ENCODE measurements at regions not wholly inside any gene's neighbourhood (a gene's known extent, or its start where the extent isn't known, plus 50 kb on each side); places are given as distances from the start of the nearest gene placed in this dataset.

DNA sequence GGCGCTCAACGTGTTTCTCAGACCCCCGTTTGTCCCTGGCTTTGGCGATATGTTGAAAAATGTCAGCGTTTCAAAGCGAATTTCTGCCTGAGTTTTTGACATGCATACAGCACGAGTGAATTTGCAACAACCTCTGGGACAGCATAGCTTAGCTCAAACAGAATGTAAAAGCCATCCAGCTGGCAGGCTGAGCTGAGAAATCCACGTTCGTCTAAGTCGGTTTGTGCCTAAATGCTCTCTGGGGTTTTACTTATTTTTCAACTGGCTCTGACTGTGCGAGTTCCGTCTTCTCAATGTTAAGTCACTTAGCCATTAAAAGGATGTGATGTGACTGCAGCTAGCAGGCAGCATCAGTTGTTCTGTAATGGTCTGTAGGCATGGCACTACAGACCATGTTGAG is 243.5 kb upstream of the SLCO3A1 start:
- H3K27ac ChIP-seq (ENCODE audit: low read length): no peak overlapping the region
- ATAC-seq (no peak), DNase-seq (no peak)
- BruUV-seq (replicated peaks): no TSS peak
- no peaks in the 10 kb centered on the region for H3K36me3 ChIP-seq (ENCODE audit: low read depth, low read length)
- no peak overlapping the region for H3K9ac ChIP-seq (ENCODE audit: low read length)
- no peak overlapping the region for H2AFZ ChIP-seq (ENCODE audit: low read length)
- H3K4me3 ChIP-seq (ENCODE audit: low read length): no peak overlapping the region
- no peaks in the 10 kb centered on the region for H3F3A ChIP-seq (ENCODE audit: low read length, unreplicated experiment)
- H3K4me1 ChIP-seq (ENCODE audit: insufficient read depth, low read length): no peaks in the 10 kb centered on the region
- intact Hi-C loops (cut with micrococcal nuclease): no loop called here
- ChIA-PET POLR2A (ENCODE audit: unreplicated experiment) (no interaction called here), CTCF (no interaction called here)
- H3K27me3 ChIP-seq (ENCODE audit: low read length): peaks cover 30% of the 10 kb centered on the region
- TF ChIP-seq EZH2phosphoT487 (IDR thresholded peaks at IDR 0.05; ENCODE audit: borderline replicate concordance, low read length): no peak
- TF ChIP-seq, protein P1, sequence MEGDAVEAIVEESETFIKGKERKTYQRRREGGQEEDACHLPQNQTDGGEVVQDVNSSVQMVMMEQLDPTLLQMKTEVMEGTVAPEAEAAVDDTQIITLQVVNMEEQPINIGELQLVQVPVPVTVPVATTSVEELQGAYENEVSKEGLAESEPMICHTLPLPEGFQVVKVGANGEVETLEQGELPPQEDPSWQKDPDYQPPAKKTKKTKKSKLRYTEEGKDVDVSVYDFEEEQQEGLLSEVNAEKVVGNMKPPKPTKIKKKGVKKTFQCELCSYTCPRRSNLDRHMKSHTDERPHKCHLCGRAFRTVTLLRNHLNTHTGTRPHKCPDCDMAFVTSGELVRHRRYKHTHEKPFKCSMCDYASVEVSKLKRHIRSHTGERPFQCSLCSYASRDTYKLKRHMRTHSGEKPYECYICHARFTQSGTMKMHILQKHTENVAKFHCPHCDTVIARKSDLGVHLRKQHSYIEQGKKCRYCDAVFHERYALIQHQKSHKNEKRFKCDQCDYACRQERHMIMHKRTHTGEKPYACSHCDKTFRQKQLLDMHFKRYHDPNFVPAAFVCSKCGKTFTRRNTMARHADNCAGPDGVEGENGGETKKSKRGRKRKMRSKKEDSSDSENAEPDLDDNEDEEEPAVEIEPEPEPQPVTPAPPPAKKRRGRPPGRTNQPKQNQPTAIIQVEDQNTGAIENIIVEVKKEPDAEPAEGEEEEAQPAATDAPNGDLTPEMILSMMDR (conservative IDR thresholded peaks at IDR 0.05; ENCODE audit: low read depth, low read length): no peak
- no peak for TF ChIP-seq EZH2 (IDR thresholded peaks at IDR 0.05; ENCODE audit: low read length, unreplicated experiment)
- H3K9me3 ChIP-seq (ENCODE audit: low read length): no peaks in the 10 kb centered on the region
- no peaks in the 10 kb centered on the region for H3K79me2 ChIP-seq (ENCODE audit: low read length)
- no peaks in the 10 kb centered on the region for H3K9me2 ChIP-seq (replicated peaks; ENCODE audit: low read length)
- H4K20me1 ChIP-seq (ENCODE audit: low read length): no peaks in the 10 kb centered on the region
- H3K4me2 ChIP-seq (ENCODE audit: low read length): no peak overlapping the region

DNA sequence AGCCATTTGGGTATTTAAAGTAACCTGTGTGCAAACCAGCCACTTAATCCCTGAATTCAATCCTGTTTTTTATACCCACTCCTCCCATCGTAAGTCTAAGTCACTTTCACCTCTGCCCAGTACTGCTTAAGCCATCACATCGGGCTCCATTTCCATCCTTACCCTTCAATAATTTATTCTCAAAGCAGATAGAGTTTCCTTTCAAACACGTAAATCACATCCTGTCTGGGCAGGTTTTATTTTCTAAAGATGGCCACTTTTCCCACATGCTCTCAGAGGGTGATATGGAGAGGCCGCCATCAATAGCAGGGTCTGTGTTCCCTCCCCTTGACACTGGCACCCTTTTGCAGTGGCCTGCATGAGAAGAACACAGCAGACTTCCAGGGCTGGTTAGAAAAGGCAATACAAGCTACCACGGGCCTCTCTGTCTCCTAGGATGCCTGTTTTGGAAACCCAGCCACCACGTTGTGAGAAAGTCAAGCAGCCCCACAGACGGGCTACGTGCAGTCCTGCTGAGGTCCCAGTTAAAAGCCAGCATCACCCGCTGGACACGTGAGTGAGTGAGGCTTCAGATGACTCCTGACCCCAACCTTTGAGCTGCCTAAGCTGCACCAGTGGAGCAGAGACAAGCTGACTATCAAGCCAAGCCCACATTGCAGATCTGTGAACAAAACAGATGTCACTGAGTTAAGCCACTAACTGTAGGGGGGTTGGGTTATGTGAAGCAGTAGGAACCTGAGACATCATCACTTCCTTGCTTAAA is 241.8 kb upstream of the SLCO3A1 start:
- H3K27ac ChIP-seq (ENCODE audit: low read length): no peak overlapping the region
- no TSS peak for BruUV-seq (replicated peaks)
- POLR2A ChIA-PET (ENCODE audit: unreplicated experiment): no interaction called here

DNA sequence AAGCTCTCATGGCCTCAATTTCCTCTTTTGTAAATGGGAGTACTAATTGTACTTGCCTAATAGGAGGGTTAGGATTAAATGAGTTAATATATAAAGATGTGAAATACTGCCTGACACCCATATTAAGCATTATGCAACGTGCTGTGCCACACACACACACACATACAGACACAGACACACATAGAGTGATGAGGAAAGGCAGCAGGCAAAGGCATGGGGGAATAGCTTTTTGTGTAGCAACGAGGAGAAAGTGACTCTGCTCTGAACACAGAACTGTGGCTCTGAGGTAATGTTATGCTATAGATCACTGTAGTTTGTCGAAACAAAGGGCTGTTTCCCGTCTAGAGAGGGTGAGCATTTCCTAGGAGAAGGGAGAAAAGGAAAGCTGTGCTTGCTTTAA is 233.3 kb upstream of the SLCO3A1 start:
- intact Hi-C loops (cut with micrococcal nuclease): no loop called here
- H3K9ac ChIP-seq (ENCODE audit: low read length): no peak overlapping the region
- peaks cover 13% of the 10 kb centered on the region for H3K27me3 ChIP-seq (ENCODE audit: low read length)
- H3F3A ChIP-seq (ENCODE audit: low read length, unreplicated experiment): no peaks in the 10 kb centered on the region
- no peak overlapping the region for H2AFZ ChIP-seq (ENCODE audit: low read length)
- no peaks in the 10 kb centered on the region for H4K20me1 ChIP-seq (ENCODE audit: low read length)
- no peak for TF ChIP-seq EZH2 (IDR thresholded peaks at IDR 0.05; ENCODE audit: low read length, unreplicated experiment)
- TF ChIP-seq EZH2phosphoT487 (IDR thresholded peaks at IDR 0.05; ENCODE audit: borderline replicate concordance, low read length): no peak
- TF ChIP-seq, protein P1 (conservative IDR thresholded peaks at IDR 0.05; ENCODE audit: low read depth, low read length): no peak
- H3K79me2 ChIP-seq (ENCODE audit: low read length): no peaks in the 10 kb centered on the region
- H3K36me3 ChIP-seq (ENCODE audit: low read depth, low read length): no peaks in the 10 kb centered on the region
- no peak for ATAC-seq
- no peak overlapping the region for H3K4me2 ChIP-seq (ENCODE audit: low read length)
- H3K9me2 ChIP-seq (replicated peaks; ENCODE audit: low read length): no peaks in the 10 kb centered on the region
- H3K4me1 ChIP-seq (ENCODE audit: insufficient read depth, low read length): no peaks in the 10 kb centered on the region
- no peak overlapping the region for H3K4me3 ChIP-seq (ENCODE audit: low read length)
- CTCF ChIA-PET: no interaction called here
- POLR2A ChIA-PET (ENCODE audit: unreplicated experiment): no interaction called here
- no peak overlapping the region for H3K27ac ChIP-seq (ENCODE audit: low read length)
- DNase-seq: no peak
- BruUV-seq (replicated peaks): no TSS peak
- H3K9me3 ChIP-seq (ENCODE audit: low read length): no peaks in the 10 kb centered on the region

More for the DNA sequence above, 241.8 kb upstream of the SLCO3A1 start:
- Histone ChIP-seq H3K9me2 (replicated peaks; ENCODE audit: low read length) (no peaks in the 10 kb centered on the region), H3K27me3 (ENCODE audit: low read length) (peaks cover 29% of the 10 kb centered on the region), H3K79me2 (ENCODE audit: low read length) (no peaks in the 10 kb centered on the region), H3K4me1 (ENCODE audit: insufficient read depth, low read length) (no peaks in the 10 kb centered on the region), H3K4me3 (ENCODE audit: low read length) (no peak overlapping the region), H3K4me2 (ENCODE audit: low read length) (no peak overlapping the region), H4K20me1 (ENCODE audit: low read length) (no peaks in the 10 kb centered on the region), H2AFZ (ENCODE audit: low read length) (no peak overlapping the region), H3K9me3 (ENCODE audit: low read length) (no peaks in the 10 kb centered on the region), H3K9ac (ENCODE audit: low read length) (no peak overlapping the region), H3F3A (ENCODE audit: low read length, unreplicated experiment) (no peaks in the 10 kb centered on the region), H3K36me3 (ENCODE audit: low read depth, low read length) (no peaks in the 10 kb centered on the region)
- DNase-seq: no peak
- intact Hi-C loops (cut with micrococcal nuclease): no loop called here
- ATAC-seq: no peak
- CTCF ChIA-PET: no interaction called here
- TF ChIP-seq EZH2phosphoT487 (IDR thresholded peaks at IDR 0.05; ENCODE audit: borderline replicate concordance, low read length) (no peak), EZH2 (IDR thresholded peaks at IDR 0.05; ENCODE audit: low read length, unreplicated experiment) (no peak)
- TF ChIP-seq, protein P1 (conservative IDR thresholded peaks at IDR 0.05; ENCODE audit: low read depth, low read length): no peak
